IPS-18a (cell line): ENCODE measurements at regions not wholly inside any gene's neighbourhood (a gene's known extent, or its start where the extent isn't known, plus 50 kb on each side); places are given as distances from the start of the nearest gene placed in this dataset.

Source experiments
- H3K27ac ChIP-seq: one replicate; pipeline ENCODE4 v1.5.1; 2013; ENCODE audit warnings: low read length
- H3K27me3 ChIP-seq: one replicate; pipeline ENCODE4 v1.6.1; 2013; ENCODE audit warnings: mild to moderate bottlenecking, low read length; ENCODE audit not compliant: control insufficient read depth, insufficient read depth
- H3K36me3 ChIP-seq: one replicate; pipeline ENCODE4 v1.6.1; 2013; ENCODE audit warnings: low read depth, low read length; ENCODE audit not compliant: control insufficient read depth
- H3K4me1 ChIP-seq: one replicate; pipeline ENCODE4 v1.6.1; 2013; ENCODE audit warnings: low read depth, low read length; ENCODE audit not compliant: control insufficient read depth
- H3K4me3 ChIP-seq: one replicate; pipeline ENCODE4 v1.5.1; 2013; ENCODE audit warnings: low read length
- H3K9ac ChIP-seq: one replicate; pipeline ENCODE4 v1.6.1; 2013; ENCODE audit warnings: mild to moderate bottlenecking, low read length, moderate library complexity
- H3K9me3 ChIP-seq: one replicate; pipeline ENCODE4 v1.6.1; 2013; ENCODE audit warnings: low read depth, low read length; ENCODE audit not compliant: control insufficient read depth

- Histone ChIP-seq H3K27ac (no peak overlapping the region), H3K9me3 (no peaks in the 10 kb centered on the region), H3K4me1 (peaks cover 6% of the 10 kb centered on the region), H3K4me3 (no peak overlapping the region), H3K27me3 (no peaks in the 10 kb centered on the region), H3K36me3 (no peaks in the 10 kb centered on the region), H3K9ac (no peak overlapping the region)
Observed at GRCh38 chr11:70866834-70867233, 385.5 kb downstream of the SHANK2 start.

- Histone ChIP-seq H3K4me3 (no peak overlapping the region), H3K36me3 (no peaks in the 10 kb centered on the region), H3K9me3 (no peaks in the 10 kb centered on the region), H3K27ac (no peak overlapping the region), H3K27me3 (no peaks in the 10 kb centered on the region), H3K4me1 (peaks cover 12% of the 10 kb centered on the region), H3K9ac (no peak overlapping the region)
Observed at GRCh38 chr11:70867281-70868047, 384.9 kb downstream of the SHANK2 start.

GRCh38 chr11:70868341-70868885 is 384.0 kb downstream of the SHANK2 start:
- Histone ChIP-seq H3K27ac (no peak overlapping the region), H3K4me1 (peaks cover 22% of the 10 kb centered on the region), H3K9me3 (no peaks in the 10 kb centered on the region), H3K27me3 (no peaks in the 10 kb centered on the region), H3K4me3 (no peak overlapping the region), H3K36me3 (no peaks in the 10 kb centered on the region), H3K9ac (no peak overlapping the region)

GRCh38 chr11:70869054-70869453 is 383.3 kb downstream of the SHANK2 start:
- H3K9me3 ChIP-seq: no peaks in the 10 kb centered on the region
- no peak overlapping the region for H3K27ac ChIP-seq
- H3K27me3 ChIP-seq: no peaks in the 10 kb centered on the region
- peaks cover 26% of the 10 kb centered on the region for H3K4me1 ChIP-seq
- H3K4me3 ChIP-seq: no peak overlapping the region
- H3K36me3 ChIP-seq: no peaks in the 10 kb centered on the region
- H3K9ac ChIP-seq: no peak overlapping the region

- Histone ChIP-seq H3K9me3 (no peaks in the 10 kb centered on the region), H3K9ac (no peak overlapping the region), H3K4me1 (peaks cover 26% of the 10 kb centered on the region), H3K27ac (no peak overlapping the region), H3K4me3 (no peak overlapping the region), H3K27me3 (no peaks in the 10 kb centered on the region), H3K36me3 (no peaks in the 10 kb centered on the region)
Observed at GRCh38 chr11:70871881-70872280, 380.5 kb downstream of the SHANK2 start.

- Histone ChIP-seq H3K9me3 (no peaks in the 10 kb centered on the region), H3K4me3 (no peak overlapping the region)
Observed at GRCh38 chr11:70872299-70872698, 380.1 kb downstream of the SHANK2 start.

GRCh38 chr11:70872955-70873735 is 379.2 kb downstream of the SHANK2 start:
- Histone ChIP-seq H3K4me1 (peaks cover 31% of the 10 kb centered on the region), H3K27me3 (no peaks in the 10 kb centered on the region), H3K36me3 (no peaks in the 10 kb centered on the region), H3K9me3 (no peaks in the 10 kb centered on the region), H3K4me3 (no peak overlapping the region), H3K27ac (no peak overlapping the region), H3K9ac (peak overlapping the region; percentile 2)

More at GRCh38 chr11:70872299-70872698, 380.1 kb downstream of the SHANK2 start:
- no peaks in the 10 kb centered on the region for H3K27me3 ChIP-seq
- peak overlapping the region; percentile 2 for H3K9ac ChIP-seq
- peaks cover 26% of the 10 kb centered on the region for H3K4me1 ChIP-seq
- no peak overlapping the region for H3K27ac ChIP-seq
- H3K36me3 ChIP-seq: no peaks in the 10 kb centered on the region

GRCh38 chr11:70873736-70874412 is 378.5 kb downstream of the SHANK2 start:
- H3K27ac ChIP-seq: no peak overlapping the region
- H3K9ac ChIP-seq: no peak overlapping the region
- H3K27me3 ChIP-seq: no peaks in the 10 kb centered on the region
- no peaks in the 10 kb centered on the region for H3K36me3 ChIP-seq
- H3K4me1 ChIP-seq: peaks cover 35% of the 10 kb centered on the region
- H3K4me3 ChIP-seq: no peak overlapping the region
- no peaks in the 10 kb centered on the region for H3K9me3 ChIP-seq

- Histone ChIP-seq H3K36me3 (no peaks in the 10 kb centered on the region), H3K27me3 (no peaks in the 10 kb centered on the region), H3K4me1 (peaks cover 31% of the 10 kb centered on the region), H3K27ac (no peak overlapping the region), H3K4me3 (no peak overlapping the region), H3K9ac (no peak overlapping the region), H3K9me3 (no peaks in the 10 kb centered on the region)
Observed at GRCh38 chr11:70876685-70877084, 375.7 kb downstream of the SHANK2 start.

- Histone ChIP-seq H3K9ac (no peak overlapping the region), H3K36me3 (no peaks in the 10 kb centered on the region), H3K27ac (no peak overlapping the region), H3K27me3 (no peaks in the 10 kb centered on the region), H3K4me1 (peaks cover 26% of the 10 kb centered on the region), H3K4me3 (no peak overlapping the region), H3K9me3 (no peaks in the 10 kb centered on the region)
Observed at GRCh38 chr11:70877151-70877550, 375.2 kb downstream of the SHANK2 start.

GRCh38 chr11:70878366-70878765 is 374.0 kb downstream of the SHANK2 start:
- Histone ChIP-seq H3K27me3 (no peaks in the 10 kb centered on the region), H3K9ac (no peak overlapping the region), H3K36me3 (no peaks in the 10 kb centered on the region), H3K4me3 (no peak overlapping the region), H3K4me1 (peaks cover 14% of the 10 kb centered on the region), H3K27ac (no peak overlapping the region), H3K9me3 (no peaks in the 10 kb centered on the region)
